Ramos (cell line): ENCODE measurements at regions not wholly inside any gene's neighbourhood (a gene's known extent, or its start where the extent isn't known, plus 50 kb on each side); places are given as distances from the start of the nearest gene placed in this dataset.
"Not testable (repeated sequence)": the region's sequence is repeated elsewhere in the genome, so short reads cannot be mapped to it uniquely, and the experiment has no call there.

ENCODE experiments used
- in situ Hi-C: fragments of 300-500 bp; cut with MboI; formaldehyde crosslinking; loops from one replicate; pipeline ENCODE4 v1.14.3; 2022; ENCODE audit warnings: low sequenced_read_pairs; ENCODE audit not compliant: unreplicated experiment

- in situ Hi-C loops = no loop called here
Observed at GRCh38 chr5:173392172-173392571, 64.0 kb upstream of the STC2 start.

GRCh38 chr5:173391031-173391430 is 62.8 kb upstream of the STC2 start:
- in situ Hi-C loops = no loop called here

- in situ Hi-C loops = not testable (repeated sequence)
Observed at GRCh38 chr5:173387293-173387692, 59.1 kb upstream of the STC2 start.

GRCh38 chr5:173385832-173386360 is 57.7 kb upstream of the STC2 start:
- in situ Hi-C loops = no loop called here

GRCh38 chr5:173383711-173384110 is 55.5 kb upstream of the STC2 start:
- in situ Hi-C loops = no loop called here

GRCh38 chr5:173378727-173379126 is 50.5 kb upstream of the STC2 start:
- in situ Hi-C loops = no loop called here
